Small intestine (tissue), 7 donors: ENCODE measurements at regions not wholly inside any gene's neighbourhood (a gene's known extent, or its start where the extent isn't known, plus 50 kb on each side); places are given as distances from the start of the nearest gene placed in this dataset.

ENCODE experiments used
- DNase-seq, 2 donors: peaks; one replicate each; pipeline versions ENCODE4 v3.0.0 to v3.0.0-alpha.2; 2013
- FAIRE-seq: peaks from 2 replicates; lab custom pipeline; 2012; peaks lifted over from hg19 to GRCh38; lab: Jason Lieb, UNC
- H3K27ac ChIP-seq, 3 donors: one replicate each; pipeline ENCODE4 v1.5.1; 2013; ENCODE audit warnings: low read length in 2 of 3, mild to moderate bottlenecking in 2 of 3, control low read depth in 1 of 3, inconsistent platforms in 1 of 3, low read depth in 1 of 3, moderate library complexity in 1 of 3
- H3K27me3 ChIP-seq, 3 donors: one replicate each; pipeline ENCODE4 v1.6.1; 2013; ENCODE audit warnings: low read length in 3 of 3, inconsistent platforms in 1 of 3; ENCODE audit not compliant: control insufficient read depth in 3 of 3, insufficient read depth in 3 of 3
- H3K36me3 ChIP-seq, 3 donors: one replicate each; pipeline ENCODE4 v1.6.1; 2013; ENCODE audit warnings: low read length in 3 of 3, inconsistent platforms in 1 of 3, low read depth in 1 of 3, mild to moderate bottlenecking in 1 of 3, moderate library complexity in 1 of 3; ENCODE audit not compliant: control insufficient read depth in 3 of 3, insufficient read depth in 2 of 3
- H3K4me1 ChIP-seq, 3 donors: one replicate each; pipeline ENCODE4 v1.6.1; 2013; ENCODE audit warnings: low read length in 2 of 3, inconsistent platforms in 1 of 3, low read depth in 1 of 3, mild to moderate bottlenecking in 1 of 3, moderate library complexity in 1 of 3; ENCODE audit not compliant: control insufficient read depth in 3 of 3, insufficient read depth in 2 of 3
- H3K4me3 ChIP-seq, 3 donors: one replicate each; pipeline ENCODE4 v1.5.1; 2013; ENCODE audit warnings: low read length in 3 of 3, control low read depth in 1 of 3, inconsistent platforms in 1 of 3, low read depth in 1 of 3, mild to moderate bottlenecking in 1 of 3, moderate library complexity in 1 of 3
- H3K9me3 ChIP-seq, 2 donors: one replicate each; pipeline ENCODE4 v1.6.1; 2013; ENCODE audit warnings: low read depth in 1 of 2, low read length in 1 of 2; ENCODE audit not compliant: control insufficient read depth in 2 of 2, insufficient read depth in 1 of 2
- WGBS, 3 donors: extraction: QIAGEN DNeasy Blood & Tissue Kit; methylation state at CpG; one replicate each; pipeline ENCODE4 v1.1.7; 2013; 5-methylcytosine and 5-hydroxymethylcytosine counted together
- donor health status: healthy with polysubstance abuse.
- donor health status: control.
- donor health status: control.
- donor health status: Bipolar disorder and iron deficiency.
- donor health status: healthy.

DNA sequence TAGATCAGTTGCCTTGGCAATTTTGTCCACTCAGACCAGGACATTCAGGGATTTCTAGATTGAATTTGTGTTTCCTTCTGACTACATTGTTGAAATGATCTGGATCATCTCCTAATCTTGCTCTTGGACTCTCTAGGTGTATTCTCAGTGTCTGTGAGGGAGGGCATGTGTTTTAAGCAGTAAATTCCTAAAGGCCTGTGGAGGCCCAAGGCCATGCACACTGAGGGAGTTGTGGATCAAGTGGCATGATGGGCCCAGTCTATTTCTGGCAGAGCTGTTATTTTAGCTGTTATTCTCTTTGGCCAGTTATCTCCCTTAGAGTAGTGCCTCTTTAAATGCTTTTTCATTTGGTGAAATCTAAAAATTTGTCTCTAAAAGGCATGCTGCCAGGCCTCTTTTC is 144.9 kb downstream of the RPIA start:
- Histone ChIP-seq H3K36me3 (no peaks in the 10 kb centered on the region), H3K9me3 (no peaks in the 10 kb centered on the region), H3K4me1 (no peaks in the 10 kb centered on the region), H3K4me3 (no peak overlapping the region), H3K27ac (peak overlapping the region in 1 of 3 donors; percentile 36), H3K27me3 (peaks cover 0 to 3% (median 0%) of the 10 kb centered on the region in 3 donors)
- no peak for DNase-seq
- FAIRE-seq: no peak

DNA sequence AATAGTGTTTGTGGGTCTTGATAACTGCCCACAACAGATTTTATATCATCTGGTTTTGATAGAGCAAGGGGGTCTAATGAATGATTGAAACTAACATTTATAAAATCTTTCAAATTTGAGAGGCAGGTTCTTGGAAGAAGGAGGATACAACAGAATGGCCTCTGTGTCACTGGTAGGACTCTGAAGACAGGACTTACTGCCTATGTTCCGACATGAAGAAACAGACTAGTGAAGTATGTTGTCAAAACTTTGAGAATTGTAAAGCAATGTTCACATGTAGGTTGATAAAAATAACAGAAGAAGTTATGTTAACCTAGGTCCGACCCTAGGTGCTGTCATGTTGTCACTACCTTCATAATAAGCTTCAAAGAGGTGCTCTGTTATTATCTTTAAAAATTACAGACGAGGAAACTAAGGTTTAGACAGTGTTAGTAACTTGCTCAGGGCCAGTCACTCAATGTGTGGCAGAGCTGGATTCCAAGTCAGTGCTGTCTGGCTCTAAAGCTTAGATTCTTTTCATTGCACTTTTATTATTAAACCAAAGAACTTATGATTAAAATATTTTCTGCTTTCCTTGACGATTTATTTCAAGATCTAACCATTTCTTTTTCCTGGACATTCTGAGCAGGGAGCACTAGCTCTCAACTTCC is 146.2 kb downstream of the RPIA start:
- H3K4me3 ChIP-seq: no peak overlapping the region
- DNase-seq (no peak), FAIRE-seq (no peak)
- H3K9me3 ChIP-seq: no peaks in the 10 kb centered on the region
- H3K27ac ChIP-seq: peak overlapping the region in 1 of 3 donors; percentile 69
- WGBS, 3 donors: 74 to 82% (median 77%) methylated on average over 4 of the region's 4 CpGs
- H3K27me3 ChIP-seq: peaks cover 0 to 3% (median 0%) of the 10 kb centered on the region in 3 donors
- no peaks in the 10 kb centered on the region for H3K4me1 ChIP-seq
- no peaks in the 10 kb centered on the region for H3K36me3 ChIP-seq

DNA sequence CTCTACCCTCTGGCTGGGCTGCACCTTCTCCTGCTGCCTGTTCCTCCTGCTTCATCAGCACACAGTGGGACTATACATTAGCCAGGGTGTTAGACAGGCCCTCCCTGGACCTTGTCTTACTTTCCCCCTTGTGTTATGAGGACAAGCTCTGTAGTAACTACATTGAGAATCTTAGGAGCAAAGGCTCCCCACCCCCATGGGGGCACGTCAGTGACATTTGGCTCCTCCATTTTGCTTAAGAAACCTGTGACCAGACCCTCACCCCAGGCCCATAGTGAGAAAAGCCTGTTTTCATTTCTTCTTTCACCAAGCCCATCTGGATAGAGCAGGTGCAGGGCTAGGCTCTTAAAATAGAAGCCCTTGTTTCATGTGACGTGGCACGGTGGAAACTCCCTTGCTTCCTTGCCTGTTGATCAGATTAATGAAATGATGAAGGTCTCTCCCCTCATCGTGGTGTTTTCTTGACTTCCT is 146.7 kb downstream of the RPIA start:
- no peak overlapping the region for H3K4me3 ChIP-seq
- WGBS, 3 donors: 63 to 72% (median 65%) methylated on average over 4 of the region's 4 CpGs

DNA sequence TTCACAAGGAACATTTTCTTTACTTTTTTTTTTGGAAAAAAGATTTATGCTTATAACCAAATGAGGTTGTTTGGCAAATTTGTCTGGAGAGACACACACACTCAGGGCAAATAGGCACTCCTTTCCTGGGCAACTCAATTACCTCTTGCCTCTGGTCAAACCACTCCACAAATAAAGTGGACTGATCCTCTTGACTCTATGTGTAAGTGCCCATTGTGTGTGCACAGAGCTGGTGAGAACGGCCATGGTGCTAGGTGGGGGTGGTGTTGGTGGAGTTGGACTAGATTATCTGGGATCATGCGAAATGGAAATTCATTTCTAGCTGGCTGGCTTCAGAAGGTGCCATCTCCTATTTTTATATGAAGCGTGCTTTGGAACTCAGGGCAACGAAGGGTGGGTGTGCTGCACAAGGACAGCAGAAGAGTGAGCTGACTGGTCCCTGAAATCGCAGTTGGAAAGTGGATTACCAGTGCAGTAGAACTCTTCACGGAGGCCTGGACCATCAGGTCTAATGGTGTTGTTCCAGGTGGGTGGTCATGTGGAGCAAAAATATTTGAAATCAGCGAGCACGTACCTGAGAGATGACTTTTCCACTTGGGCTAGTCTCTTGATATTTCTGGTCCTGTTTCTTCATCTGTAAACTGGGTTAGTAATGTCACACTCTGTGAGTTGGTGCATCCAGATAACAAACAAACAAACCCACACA is 149.9 kb downstream of the RPIA start:
- H3K27ac ChIP-seq: peak overlapping the region in 1 of 3 donors; percentile 21
- DNase-seq: no peak
- no peak overlapping the region for H3K4me3 ChIP-seq
- H3K9me3 ChIP-seq: no peaks in the 10 kb centered on the region
- no peak for FAIRE-seq
- H3K4me1 ChIP-seq: no peaks in the 10 kb centered on the region
- 83 to 90% (median 87%) methylated on average over 8 of the region's 8 CpGs for WGBS, 3 donors
- no peaks in the 10 kb centered on the region for H3K36me3 ChIP-seq
- peaks cover 0 to 3% (median 2%) of the 10 kb centered on the region in 3 donors for H3K27me3 ChIP-seq

More for the DNA sequence above, 146.7 kb downstream of the RPIA start:
- FAIRE-seq (no peak), DNase-seq (no peak)
- peaks cover 0 to 3% (median 2%) of the 10 kb centered on the region in 3 donors for H3K27me3 ChIP-seq
- peak overlapping the region in 1 of 3 donors; percentile 69 for H3K27ac ChIP-seq
- H3K36me3 ChIP-seq: no peaks in the 10 kb centered on the region
- H3K4me1 ChIP-seq: no peaks in the 10 kb centered on the region
- no peaks in the 10 kb centered on the region for H3K9me3 ChIP-seq

DNA sequence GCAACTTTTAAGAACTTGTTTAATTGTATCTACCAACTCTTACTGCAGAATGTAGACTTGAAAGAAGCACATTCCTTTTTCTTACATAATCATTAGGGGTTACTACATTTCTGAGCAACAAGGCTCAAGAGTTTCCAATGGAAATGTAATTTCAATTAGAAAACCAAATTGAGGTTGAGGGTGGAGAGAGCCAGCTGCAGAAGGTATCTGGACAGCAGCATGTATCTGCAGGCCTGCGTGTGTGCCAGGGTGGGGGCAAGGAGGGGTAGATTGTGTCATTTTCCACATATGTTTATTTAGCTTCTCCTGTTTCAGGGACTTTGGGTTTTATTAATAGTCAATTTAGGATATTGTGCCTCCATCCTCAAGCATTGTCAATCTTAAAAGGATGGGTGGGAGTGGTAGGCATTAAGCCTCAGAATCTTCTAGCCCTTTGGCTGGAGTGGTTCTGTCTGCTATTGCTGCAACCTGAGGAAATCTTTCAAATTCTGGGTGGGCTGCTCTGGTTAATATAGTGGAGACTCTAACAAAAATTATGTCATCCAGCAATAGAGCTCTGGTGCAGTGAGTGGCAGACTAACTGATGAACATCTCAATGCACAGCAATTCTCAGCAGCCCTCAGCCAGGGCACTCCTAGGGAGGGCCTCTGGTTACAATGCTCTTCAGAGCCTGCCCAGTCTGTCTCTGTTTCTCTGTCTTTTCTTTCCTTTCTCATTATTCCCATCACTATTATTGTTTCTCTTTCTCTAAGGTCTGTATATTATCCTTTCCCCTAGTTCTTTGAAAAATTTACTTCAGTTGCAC is 151.4 kb downstream of the RPIA start:
- DNase-seq (no peak), FAIRE-seq (no peak)
- H3K27ac ChIP-seq: peak overlapping the region in 1 of 3 donors; percentile 42
- no peak overlapping the region for H3K4me3 ChIP-seq
- WGBS, 3 donors: 71 to 81% (median 74%) methylated on average over 1 of the region's 1 CpG
- no peaks in the 10 kb centered on the region for H3K9me3 ChIP-seq
- H3K27me3 ChIP-seq: peaks cover 0 to 3% (median 2%) of the 10 kb centered on the region in 3 donors
- H3K4me1 ChIP-seq: no peaks in the 10 kb centered on the region
- H3K36me3 ChIP-seq: no peaks in the 10 kb centered on the region

DNA sequence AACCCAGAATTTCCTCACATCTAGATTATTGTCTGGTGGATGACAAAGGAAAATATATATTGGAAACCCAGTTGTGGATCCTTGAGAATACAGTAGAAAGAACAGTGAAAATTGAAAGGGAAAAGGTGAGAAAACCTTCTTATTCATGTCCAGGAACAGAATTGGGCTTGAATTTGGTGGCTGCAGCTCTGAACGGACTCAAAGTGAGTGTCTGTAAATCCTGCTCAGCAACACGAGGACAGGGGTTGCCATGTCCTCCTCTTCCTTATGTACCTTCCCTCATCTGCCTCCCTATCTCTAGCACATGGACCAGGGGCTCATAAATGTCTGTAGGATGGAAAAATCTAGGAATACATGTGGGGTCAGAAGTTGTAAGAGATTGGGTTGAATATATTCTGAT is 152.2 kb downstream of the RPIA start:
- Histone ChIP-seq H3K4me1 (no peaks in the 10 kb centered on the region), H3K4me3 (no peak overlapping the region), H3K36me3 (no peaks in the 10 kb centered on the region), H3K9me3 (no peaks in the 10 kb centered on the region), H3K27ac (peak overlapping the region in 1 of 3 donors; percentile 27), H3K27me3 (peaks cover 0 to 3% (median 2%) of the 10 kb centered on the region in 3 donors)
- FAIRE-seq (no peak), DNase-seq (no peak)
- 57 to 61% (median 61%) methylated on average over 2 of the region's 2 CpGs for WGBS, 3 donors

DNA sequence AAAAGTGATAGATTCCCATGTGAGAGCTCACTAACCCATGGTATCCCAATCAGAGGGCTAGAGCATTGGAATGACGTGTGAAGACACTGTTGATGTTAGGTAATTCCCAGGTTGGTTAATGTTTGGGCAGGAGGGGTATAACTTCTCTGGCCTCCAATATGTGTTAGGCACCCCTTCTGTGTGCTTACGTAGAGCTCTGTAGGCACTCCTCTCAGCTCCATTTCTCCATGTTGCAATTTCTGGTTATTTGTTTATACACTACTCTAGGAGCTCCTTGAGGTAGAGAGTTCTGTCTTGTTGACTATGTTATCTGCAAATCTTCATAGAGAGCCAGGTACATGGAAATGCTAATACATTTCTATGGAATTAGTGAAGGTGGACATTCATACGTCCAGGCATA is 153.5 kb downstream of the RPIA start:
- H3K4me3 ChIP-seq: no peak overlapping the region
- peaks cover 0 to 3% (median 2%) of the 10 kb centered on the region in 3 donors for H3K27me3 ChIP-seq
- no peak for FAIRE-seq
- no peaks in the 10 kb centered on the region for H3K4me1 ChIP-seq
- 87 to 88% (median 88%) methylated on average over 3 of the region's 3 CpGs for WGBS, 3 donors
- no peak for DNase-seq
- peak overlapping the region in 1 of 3 donors; percentile 55 for H3K27ac ChIP-seq
- H3K36me3 ChIP-seq: no peaks in the 10 kb centered on the region
- H3K9me3 ChIP-seq: no peaks in the 10 kb centered on the region
